ENCODE measurements at regions not wholly inside any gene's neighbourhood (a gene's known extent, or its start where the extent isn't known, plus 50 kb on each side); places are given as distances from the start of the nearest gene placed in this dataset.

GRCh38 chr6:110033101-110033500 is 55.0 kb downstream of the GPR6 start:
- in situ Hi-C loops (cut with MboI; ENCODE audit: low sequenced_read_pairs) = loop anchor here (25.0 kb wide), 1 partner anchor 321 kb away; no protein-coding TSS in a partner anchor

GRCh38 chr6:110033749-110034666 is 55.9 kb downstream of the GPR6 start:
- in situ Hi-C loops (cut with MboI; ENCODE audit: low sequenced_read_pairs) = loop anchor here (25.0 kb wide), 1 partner anchor 322 kb away; no protein-coding TSS in a partner anchor

GRCh38 chr6:110034667-110035036 is 56.5 kb downstream of the GPR6 start:
- in situ Hi-C loops (cut with MboI; ENCODE audit: low sequenced_read_pairs) = loop anchor here (25.0 kb wide), 1 partner anchor 322 kb away; no protein-coding TSS in a partner anchor

GRCh38 chr6:110035321-110035720 is 57.2 kb downstream of the GPR6 start:
- in situ Hi-C loops (cut with MboI; ENCODE audit: low sequenced_read_pairs) = loop anchor here (25.0 kb wide), 1 partner anchor 323 kb away; no protein-coding TSS in a partner anchor

- in situ Hi-C loops (cut with MboI; ENCODE audit: low sequenced_read_pairs) = loop anchor here (25.0 kb wide), 1 partner anchor 324 kb away; no protein-coding TSS in a partner anchor
Observed at GRCh38 chr6:110036408-110037302, 58.5 kb downstream of the GPR6 start.

GRCh38 chr6:110037726-110038295 is 59.7 kb downstream of the GPR6 start:
- in situ Hi-C loops (cut with MboI; ENCODE audit: low sequenced_read_pairs) = loop anchor here (25.0 kb wide), 1 partner anchor 326 kb away; no protein-coding TSS in a partner anchor

DNA sequence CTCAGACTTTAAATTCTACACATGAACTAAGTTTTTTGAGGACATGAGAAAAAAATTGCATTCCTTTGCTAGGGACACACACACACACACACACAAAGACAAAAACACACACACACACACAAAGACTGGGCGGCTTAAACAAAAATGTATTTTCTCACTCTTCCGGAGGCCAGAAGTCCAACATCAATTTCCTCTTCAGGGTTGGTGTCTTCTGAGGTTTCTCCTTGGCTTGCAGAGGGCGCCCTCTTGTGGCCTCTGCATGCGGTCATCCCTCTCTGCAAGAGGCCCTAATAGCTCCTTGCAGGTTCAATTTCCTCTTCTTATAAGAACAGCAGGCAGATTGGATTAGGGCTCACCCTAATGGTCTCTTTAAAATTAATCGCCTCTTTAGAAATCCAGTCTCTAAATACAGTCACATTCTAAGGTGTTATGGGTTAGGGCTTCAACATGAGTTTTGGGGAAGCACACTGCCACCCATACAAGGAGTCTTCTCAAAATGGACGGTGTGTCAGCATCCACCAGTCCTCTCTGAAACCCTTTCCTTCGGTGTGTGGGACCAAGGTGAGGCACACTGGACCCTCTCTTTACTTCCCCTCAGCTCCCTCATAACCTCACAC is 61.4 kb downstream of the GPR6 start:
- in situ Hi-C loops (cut with MboI; ENCODE audit: low sequenced_read_pairs) = loop anchor here (25.0 kb wide), 1 partner anchor 327 kb away; no protein-coding TSS in a partner anchor

DNA sequence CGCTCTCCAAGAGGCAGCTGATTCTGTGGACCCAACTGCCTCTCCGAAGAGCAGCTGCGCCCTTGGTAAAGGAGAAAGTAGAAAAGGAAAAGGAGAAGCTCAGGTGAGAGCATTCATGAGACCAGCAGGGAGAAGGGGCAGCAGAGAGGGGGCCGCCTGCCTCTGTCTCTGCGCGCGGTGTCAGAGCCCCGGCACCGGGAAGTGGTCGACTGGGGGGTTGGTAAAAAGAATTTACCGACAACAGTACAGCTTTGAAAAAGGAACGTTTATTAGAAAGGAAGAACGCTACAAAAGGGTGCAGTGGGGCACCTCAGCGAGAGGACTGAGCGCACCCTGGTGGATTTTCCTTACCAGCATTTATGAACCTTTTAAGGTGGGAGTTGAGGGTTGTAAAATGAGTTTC is 61.9 kb downstream of the GPR6 start:
- in situ Hi-C loops (cut with MboI; ENCODE audit: low sequenced_read_pairs) = loop anchor here (25.0 kb wide), 1 partner anchor 328 kb away; no protein-coding TSS in a partner anchor

DNA sequence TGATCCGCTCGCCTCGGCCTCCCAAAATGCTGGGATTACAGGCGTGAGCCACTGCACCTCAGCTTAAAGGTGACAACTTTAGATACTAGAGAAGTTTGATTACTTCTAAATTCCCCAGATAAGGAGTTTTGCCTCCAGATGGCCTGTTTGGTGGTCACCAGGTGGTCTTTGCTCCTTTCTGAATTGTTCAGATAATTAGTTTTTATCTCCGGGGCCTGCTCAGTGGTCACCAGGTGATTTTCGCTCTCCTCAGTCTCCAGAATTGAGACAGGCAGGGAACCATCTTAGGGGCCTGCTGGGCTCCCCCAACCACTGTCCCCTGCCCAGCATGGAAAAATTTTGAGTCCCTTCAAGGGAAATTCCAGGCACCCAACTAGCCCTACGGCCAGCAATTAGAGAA is 62.6 kb downstream of the GPR6 start:
- in situ Hi-C loops (cut with MboI; ENCODE audit: low sequenced_read_pairs) = loop anchor here (25.0 kb wide), 1 partner anchor 328 kb away; no protein-coding TSS in a partner anchor

GRCh38 chr6:110041126-110041525 is 63.0 kb downstream of the GPR6 start:
- in situ Hi-C loops (cut with MboI; ENCODE audit: low sequenced_read_pairs) = loop anchor here (25.0 kb wide), 1 partner anchor 329 kb away; no protein-coding TSS in a partner anchor

- in situ Hi-C loops (cut with MboI; ENCODE audit: low sequenced_read_pairs) = loop anchor here (25.0 kb wide), 1 partner anchor 330 kb away; no protein-coding TSS in a partner anchor
Observed at GRCh38 chr6:110041830-110042229, 63.7 kb downstream of the GPR6 start.

DNA sequence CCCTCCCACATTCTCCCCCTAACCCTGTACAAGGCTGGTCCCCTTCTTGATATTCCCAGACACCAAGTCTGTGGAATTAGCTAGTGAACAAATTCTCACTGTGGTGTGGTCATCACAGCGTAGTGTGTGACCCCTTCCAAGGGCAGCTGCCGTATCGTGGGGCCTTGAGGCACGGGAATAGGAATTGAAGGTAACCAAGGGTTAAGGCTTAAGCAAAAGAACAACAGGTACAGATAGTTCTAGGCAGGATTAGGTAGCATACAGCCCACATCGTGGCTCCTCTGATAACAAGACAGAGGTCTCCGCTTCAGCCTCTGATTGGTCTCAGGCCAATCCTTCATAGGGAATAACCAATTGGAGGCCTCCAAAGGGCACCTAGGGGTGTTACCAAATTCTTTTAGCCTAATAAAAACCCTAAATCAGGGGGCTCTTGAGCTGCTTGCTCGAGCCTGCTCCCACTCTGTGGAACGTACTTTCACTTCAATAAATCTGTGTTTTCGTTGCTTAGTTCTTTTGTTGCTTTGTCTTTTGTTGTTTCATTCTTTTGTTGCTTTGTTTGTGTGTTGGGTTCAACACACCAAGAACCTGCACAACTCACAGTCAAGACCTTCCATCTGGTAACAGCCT is 64.7 kb downstream of the GPR6 start:
- in situ Hi-C loops (cut with MboI; ENCODE audit: low sequenced_read_pairs) = loop anchor here (25.0 kb wide), 1 partner anchor 330 kb away; no protein-coding TSS in a partner anchor

GRCh38 chr6:110043366-110043994 is 65.4 kb downstream of the GPR6 start:
- in situ Hi-C loops (cut with MboI; ENCODE audit: low sequenced_read_pairs) = loop anchor here (25.0 kb wide), 1 partner anchor 331 kb away; no protein-coding TSS in a partner anchor

GRCh38 chr6:110044096-110044495 is 66.0 kb downstream of the GPR6 start:
- in situ Hi-C loops (cut with MboI; ENCODE audit: low sequenced_read_pairs) = loop anchor here (25.0 kb wide), 1 partner anchor 332 kb away; no protein-coding TSS in a partner anchor

DNA sequence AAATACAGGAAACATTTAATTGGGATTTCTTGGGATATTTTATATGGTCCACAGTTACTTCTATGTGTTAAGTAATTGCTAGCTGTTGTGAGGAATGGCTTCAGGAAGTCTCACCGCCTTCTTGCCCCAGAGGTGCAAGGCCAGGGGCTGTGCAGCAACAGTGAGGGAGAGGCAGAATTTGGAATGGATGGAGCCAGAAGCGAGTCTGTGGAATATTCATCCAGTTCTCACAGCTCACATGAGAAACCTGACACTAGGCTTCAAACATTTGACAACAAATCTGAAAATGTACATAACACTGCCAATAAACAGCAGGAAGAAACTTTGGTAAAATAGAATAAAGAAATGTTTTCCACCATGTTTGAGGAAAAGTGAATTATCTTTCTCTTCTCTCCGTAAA is 66.5 kb downstream of the GPR6 start:
- in situ Hi-C loops (cut with MboI; ENCODE audit: low sequenced_read_pairs) = loop anchor here (25.0 kb wide), 1 partner anchor 332 kb away; no protein-coding TSS in a partner anchor

DNA sequence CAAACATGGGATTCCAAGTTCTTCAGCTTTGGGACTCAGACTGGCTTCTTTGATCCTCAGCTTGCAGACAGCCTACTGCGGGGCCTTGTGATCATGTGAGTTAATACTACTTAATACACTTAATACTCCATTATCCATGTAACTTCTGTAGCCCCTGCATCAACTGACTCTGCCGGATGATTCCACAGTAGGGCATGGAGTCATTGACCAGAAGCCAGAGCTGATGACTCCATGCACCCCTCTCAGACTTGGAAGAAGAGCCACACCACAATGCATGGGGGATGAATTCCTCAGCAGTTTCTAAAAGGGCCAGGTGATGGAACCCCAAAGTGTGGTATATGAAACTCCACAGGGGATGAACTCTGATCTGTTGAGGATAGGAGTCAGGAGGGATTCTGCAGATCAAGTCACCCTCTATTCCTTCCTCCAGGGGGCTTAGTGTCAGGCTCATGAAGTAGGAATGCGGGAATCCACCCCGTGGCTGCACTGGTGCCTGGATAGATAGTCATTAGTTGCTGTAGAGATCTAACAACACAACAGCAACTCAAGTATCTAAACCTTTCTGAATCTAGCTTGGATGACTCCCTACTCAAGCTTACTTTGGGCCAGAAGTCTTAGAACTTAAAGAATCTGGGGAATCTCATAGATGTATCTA is 70.2 kb downstream of the GPR6 start:
- in situ Hi-C loops (cut with MboI; ENCODE audit: low sequenced_read_pairs) = loop anchor here (25.0 kb wide), 1 partner anchor 336 kb away; no protein-coding TSS in a partner anchor

GRCh38 chr6:110049696-110050439 is 71.8 kb downstream of the GPR6 start:
- in situ Hi-C loops (cut with MboI; ENCODE audit: low sequenced_read_pairs) = loop anchor here (25.0 kb wide), 1 partner anchor 338 kb away; no protein-coding TSS in a partner anchor
